ENCODE measurements at regions not wholly inside any gene's neighbourhood (a gene's known extent, or its start where the extent isn't known, plus 50 kb on each side); places are given as distances from the start of the nearest gene placed in this dataset.

DNA sequence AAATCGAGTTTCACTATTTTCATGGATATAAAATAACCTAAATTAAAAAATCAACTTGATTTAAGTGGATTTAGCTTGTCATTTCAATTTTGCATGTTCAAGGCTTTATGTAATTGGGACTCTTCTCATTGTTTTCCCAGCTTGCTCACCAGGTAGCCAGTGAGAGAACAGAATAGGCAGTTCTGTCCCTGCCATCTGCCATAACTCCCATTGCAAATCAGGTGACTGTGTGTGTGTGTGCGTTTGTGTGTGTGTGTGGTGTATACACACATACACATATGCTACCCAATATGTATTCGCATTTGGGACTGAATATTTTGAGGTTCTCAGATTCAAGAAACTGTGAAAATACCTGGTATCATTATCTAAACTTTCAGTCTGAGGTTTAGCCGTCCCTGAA lies 1069.8 kb downstream of the IGSF11 start:
- TF ChIP-seq, protein P1, sequence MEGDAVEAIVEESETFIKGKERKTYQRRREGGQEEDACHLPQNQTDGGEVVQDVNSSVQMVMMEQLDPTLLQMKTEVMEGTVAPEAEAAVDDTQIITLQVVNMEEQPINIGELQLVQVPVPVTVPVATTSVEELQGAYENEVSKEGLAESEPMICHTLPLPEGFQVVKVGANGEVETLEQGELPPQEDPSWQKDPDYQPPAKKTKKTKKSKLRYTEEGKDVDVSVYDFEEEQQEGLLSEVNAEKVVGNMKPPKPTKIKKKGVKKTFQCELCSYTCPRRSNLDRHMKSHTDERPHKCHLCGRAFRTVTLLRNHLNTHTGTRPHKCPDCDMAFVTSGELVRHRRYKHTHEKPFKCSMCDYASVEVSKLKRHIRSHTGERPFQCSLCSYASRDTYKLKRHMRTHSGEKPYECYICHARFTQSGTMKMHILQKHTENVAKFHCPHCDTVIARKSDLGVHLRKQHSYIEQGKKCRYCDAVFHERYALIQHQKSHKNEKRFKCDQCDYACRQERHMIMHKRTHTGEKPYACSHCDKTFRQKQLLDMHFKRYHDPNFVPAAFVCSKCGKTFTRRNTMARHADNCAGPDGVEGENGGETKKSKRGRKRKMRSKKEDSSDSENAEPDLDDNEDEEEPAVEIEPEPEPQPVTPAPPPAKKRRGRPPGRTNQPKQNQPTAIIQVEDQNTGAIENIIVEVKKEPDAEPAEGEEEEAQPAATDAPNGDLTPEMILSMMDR (IDR thresholded peaks at IDR 0.05; ENCODE audit: low read depth, low read length): no peak
- no peak for TF ChIP-seq EZH2phosphoT487 (IDR thresholded peaks at IDR 0.05; ENCODE audit: low read depth)

Data from OCI-LY3 (cell line).